H1 (cell line): ENCODE measurements at regions not wholly inside any gene's neighbourhood (a gene's known extent, or its start where the extent isn't known, plus 50 kb on each side); places are given as distances from the start of the nearest gene placed in this dataset.

Experiments
- CHD7 ChIP-seq: fragments of 300-600 bp; sonication (generic); IDR thresholded peaks from 2 replicates; pipeline ENCODE4 v1.7.1; 2012; ENCODE audit warnings: low read length, moderate library complexity, mild to moderate bottlenecking, inconsistent platforms; ENCODE audit not compliant: insufficient replicate concordance
- SP4 ChIP-seq: IDR thresholded peaks from 2 replicates; pipeline ENCODE4 v1.6.1; 2012; ENCODE audit warnings: low read length, inconsistent platforms
- TCF12 ChIP-seq: IDR thresholded peaks from 2 replicates; pipeline ENCODE4 v1.6.1; 2011; ENCODE audit warnings: low read depth, mild to moderate bottlenecking, low read length

DNA sequence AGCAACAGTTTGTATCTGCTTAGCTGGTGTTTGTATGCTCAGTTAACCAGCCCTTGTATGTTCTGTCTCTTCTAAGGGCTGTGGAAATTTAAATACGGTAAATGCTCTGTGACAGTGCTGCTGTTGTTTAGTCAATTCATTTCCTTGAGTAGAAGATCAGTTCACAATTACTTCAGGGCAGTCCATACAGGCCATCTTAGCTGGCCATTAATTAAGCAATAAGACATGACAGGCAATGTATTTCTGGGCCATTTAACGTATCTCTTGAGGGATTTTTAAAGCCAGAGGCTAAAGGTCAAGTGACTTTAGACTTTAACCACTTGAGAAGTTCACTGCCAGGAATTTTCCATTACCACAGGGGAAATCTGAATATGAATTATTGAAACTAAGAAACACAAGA lies 351.8 kb downstream of the ZIC1 start (continued):
- TF ChIP-seq CHD7 (no peak), SP4 (no peak), TCF12 (no peak)
